T1000 (cell line): ENCODE measurements at regions not wholly inside any gene's neighbourhood (a gene's known extent, or its start where the extent isn't known, plus 50 kb on each side); places are given as distances from the start of the nearest gene placed in this dataset.

Experiments used
- DNase-seq: peaks from one replicate; lab custom pipeline; 2025; ENCODE audit warnings: mixed read lengths; lab: John Stamatoyannopoulos, UW

- no peak for DNase-seq
Measured at GRCh38 chr1:5812295-5812694, 179.9 kb downstream of the NPHP4 start.

- no peak for DNase-seq
Measured at GRCh38 chr1:5811419-5811818, 180.8 kb downstream of the NPHP4 start.

- DNase-seq, result no peak
Measured at GRCh38 chr1:5810553-5811270, 181.5 kb downstream of the NPHP4 start.

GRCh38 chr1:5810131-5810530 is 182.1 kb downstream of the NPHP4 start:
- DNase-seq, result no peak

DNA sequence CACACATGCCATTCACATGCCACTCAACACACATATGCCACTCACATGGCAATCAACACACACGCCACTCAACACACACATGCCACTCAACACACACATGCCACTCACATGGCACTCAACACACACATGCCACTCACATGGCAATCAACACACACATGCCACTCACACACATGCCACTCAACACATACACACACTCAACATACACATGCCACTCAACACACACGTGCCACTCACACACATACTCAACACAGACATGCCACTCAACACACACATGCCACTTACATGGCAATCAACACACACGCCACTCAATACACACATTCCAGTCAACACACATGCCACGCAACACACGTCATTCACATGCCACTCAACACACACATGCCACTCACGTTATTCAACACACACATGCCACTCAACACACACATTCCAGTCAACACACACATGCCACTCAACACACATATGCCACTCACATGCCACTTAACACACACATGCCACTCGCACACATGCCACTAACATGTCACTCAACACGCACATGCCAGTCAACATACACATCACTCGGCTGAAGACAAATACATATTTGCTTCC is 182.9 kb downstream of the NPHP4 start:
- no peak for DNase-seq

DNA sequence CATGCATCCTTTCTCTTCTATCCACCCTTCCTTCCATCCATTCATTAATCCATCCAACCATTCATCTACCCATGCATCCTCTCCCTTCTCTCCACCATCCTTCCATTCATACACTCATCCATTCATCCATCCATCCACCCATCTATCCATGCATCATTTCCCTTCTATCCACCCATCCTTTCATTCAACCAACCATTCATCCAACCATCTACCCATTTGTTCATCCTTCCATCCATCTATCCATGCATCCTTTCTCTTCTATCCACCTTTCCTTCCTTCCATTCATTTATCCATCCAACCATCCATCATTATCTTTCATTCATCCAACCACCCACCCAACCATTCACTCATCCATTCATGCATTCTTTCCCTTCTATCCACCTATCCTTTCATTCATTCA is 188.4 kb downstream of the NPHP4 start:
- no peak for DNase-seq

DNA sequence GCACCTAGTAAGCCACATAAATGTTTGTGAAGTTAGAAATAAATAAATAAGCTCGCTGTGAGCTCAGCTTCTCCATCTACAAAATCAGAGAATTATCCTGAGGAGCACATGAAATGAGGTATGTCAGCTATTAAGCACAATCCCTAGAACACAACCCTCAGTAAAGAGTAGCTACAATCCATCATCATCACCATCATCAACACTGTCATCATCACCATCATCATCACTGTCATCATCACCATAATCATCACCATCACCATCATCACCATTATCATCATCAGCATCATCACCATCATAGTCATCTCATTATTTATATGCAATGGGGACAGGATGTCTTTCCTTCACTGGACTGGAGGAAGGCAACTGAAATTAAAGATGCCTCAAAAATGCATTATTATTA is 189.6 kb downstream of the NPHP4 start:
- no peak for DNase-seq

DNA sequence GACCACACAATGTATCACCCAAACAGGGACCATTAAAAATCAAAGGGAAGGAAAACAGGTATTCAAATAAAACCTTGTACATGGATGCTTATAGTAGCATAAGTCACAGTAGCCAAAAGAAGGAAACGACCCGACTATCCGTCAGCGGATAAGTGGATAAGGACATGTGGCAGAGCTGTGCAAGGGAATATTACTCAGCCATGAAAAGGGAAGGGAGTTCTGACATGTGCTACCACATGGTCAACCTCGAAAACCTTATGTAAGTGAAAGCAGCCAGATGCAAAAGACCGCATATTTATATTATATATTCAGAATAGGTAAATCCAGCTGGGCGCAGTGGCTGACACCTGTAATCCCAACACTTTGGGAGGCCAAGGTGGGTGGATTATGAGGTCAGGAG is 193.3 kb downstream of the NPHP4 start:
- no peak for DNase-seq

DNA sequence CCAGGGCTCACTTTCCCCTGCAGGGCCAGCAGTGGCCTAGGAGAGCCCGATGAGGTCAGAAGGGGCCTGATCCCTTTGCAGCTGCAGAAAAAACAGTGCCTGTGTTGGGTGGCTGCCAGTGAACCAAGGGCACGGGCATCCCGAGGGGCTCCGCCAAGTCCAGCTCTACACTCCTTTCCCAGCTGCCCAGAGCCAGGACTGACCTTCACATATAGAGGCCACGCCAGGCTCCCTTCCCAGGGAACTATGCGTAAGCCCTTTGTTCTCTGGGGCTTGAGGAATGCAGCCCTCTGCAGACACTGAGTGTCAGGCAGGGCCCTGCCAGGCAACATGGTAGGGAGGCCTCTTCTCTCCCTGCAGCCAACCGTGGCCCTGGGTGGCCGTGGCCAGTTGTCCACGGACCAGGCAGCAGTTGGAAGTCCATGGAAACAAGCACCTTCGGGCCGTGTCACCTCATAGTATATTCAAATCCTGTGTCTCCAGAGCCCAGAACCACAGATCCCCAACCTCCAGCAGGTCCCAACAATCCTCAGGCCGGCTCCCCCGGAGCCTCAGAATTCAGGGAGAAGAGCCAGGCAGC is 194.0 kb downstream of the NPHP4 start:
- DNase-seq, result no peak

DNA sequence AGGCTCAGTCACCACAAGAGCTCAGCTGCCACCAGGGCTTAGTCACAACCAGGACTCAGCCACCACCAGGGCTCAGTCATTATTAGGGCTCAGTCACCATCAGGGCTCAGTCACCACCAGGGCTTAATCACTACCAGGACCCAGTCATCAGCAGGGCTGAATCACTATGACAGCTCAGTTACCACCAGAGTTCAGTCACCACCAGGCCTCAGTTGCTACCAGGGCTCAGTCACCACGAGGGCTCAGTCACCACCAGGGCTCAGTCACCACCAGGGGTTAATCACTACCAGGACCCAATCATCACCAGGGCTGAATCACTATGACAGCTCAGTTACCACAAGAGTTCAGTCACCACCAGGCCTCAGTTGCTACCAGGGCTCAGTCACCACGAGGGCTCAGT is 196.2 kb downstream of the NPHP4 start:
- no peak for DNase-seq

DNA sequence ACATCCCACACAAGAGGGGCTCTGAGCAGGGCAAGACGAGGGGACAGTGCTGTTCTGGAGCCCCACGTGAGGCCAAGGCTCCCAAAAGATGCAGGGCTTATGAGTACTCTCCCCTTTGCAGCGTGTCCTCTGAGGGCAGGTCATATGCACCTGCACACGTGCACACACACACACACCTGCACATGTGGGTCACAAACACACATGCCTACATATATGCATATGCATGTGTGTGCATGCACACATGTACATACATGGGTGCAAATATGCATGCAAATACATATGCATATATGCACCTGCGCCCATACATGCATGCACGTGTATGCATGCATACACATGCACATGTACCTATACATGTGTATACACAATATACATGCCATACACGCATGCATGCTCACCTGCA is 197.9 kb downstream of the NPHP4 start:
- no peak for DNase-seq

- DNase-seq, result no peak
Measured at GRCh38 chr1:5793516-5793915, 198.7 kb downstream of the NPHP4 start.

GRCh38 chr1:5781079-5781478 is 211.1 kb downstream of the NPHP4 start:
- no peak for DNase-seq

- no peak for DNase-seq
Measured at GRCh38 chr1:5780324-5780716, 211.9 kb downstream of the NPHP4 start.

DNA sequence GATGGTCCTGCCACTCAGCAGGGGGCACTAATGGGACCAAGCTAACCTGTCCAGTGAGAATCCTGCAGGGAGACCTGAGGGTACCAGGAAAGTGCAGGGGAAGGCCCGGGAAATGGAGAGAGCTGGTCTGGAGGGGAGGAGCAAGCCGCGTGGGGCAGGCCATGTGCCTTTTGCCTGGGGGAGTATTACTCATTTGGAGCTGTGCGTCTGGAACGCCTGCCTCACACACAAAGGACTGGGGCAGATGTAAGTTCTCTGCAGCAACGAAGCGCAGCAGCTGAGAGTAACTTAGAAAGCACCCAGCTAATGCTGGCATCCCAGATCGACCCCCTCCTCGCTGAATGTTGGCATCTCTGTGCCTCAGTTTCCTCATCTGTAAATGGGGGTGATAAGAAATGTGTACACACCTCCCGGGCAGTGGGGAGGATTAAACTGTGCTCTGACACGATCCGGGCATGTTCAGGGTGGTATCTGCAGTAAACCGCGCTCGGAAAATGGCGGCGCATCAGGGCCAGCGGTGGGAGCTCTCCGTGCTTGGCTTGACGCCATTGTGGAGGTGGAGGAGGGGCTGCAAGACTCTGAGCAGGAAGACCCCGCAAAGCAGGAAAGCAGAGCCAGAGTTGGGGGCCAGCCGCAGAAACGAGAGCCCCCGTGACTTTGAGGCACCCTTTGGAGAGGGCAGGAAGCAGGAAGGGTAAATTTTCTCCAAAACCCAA is 212.5 kb downstream of the NPHP4 start:
- no peak for DNase-seq

DNA sequence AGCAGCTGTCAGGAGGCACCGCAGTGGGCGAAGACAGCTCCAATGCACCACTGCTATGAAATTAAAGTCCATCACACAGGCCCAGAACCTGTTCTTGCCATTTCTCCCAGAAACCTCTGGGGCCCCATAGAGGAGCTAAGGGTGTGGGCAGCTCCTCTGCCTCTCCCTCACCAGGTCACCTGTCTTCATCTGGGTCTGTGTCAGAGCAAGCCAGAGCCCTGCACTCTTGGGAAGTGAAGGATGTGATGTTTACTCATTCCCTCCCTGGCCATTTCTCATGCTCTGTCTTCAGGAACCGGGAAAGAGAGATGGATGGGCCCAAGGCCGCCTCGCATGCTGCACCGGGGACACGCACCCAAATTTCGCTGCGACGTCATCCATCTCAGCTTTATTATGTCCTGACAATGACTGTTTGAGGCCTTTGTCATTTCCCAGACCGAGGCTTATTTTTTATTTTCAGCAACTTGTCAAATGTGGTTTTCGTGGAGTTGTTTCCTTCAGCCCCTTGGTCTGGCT is 216.1 kb downstream of the NPHP4 start:
- no peak for DNase-seq

DNA sequence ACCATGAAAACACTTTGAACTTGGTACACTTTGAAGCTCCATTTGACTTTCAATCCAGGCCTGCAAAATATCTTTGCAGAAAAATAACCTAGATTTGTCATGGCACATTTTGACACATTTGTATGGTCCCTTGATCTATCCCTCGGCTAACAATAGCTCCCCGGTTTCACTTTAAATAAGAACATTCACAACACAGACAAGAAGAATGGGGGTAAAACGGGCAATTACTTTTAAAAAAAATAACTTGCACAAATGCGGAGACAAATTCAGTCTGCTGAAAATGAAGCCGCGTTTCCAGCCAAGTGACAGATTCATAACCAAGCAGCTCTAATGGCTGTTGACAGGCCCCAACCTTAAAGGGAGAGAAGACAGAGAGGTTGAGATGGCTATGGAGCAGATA is 218.2 kb downstream of the NPHP4 start:
- DNase-seq, result no peak

- DNase-seq, result no peak
Measured at GRCh38 chr1:5771788-5772187, 220.4 kb downstream of the NPHP4 start.

- no peak for DNase-seq
Measured at GRCh38 chr1:5770981-5771765, 221.1 kb downstream of the NPHP4 start.

DNA sequence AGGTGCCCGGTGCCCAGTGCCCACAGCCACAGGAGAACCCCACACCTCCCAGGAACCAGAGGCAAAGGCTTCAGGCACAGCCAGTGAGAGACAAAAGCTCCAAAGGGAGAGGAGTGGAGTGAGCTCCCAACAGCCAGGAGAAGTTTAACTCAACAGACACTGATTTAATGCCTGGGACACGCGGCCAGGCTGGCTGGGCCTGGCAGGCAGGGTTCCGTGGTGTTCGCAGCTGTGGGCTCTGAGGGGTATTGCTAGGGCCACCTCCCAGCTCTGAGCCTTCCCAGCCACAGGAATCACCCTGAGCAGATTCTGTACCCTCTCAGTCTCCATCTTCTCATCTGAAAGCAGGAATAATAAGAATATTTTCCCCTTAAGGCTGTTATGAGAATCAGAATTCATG is 222.5 kb downstream of the NPHP4 start:
- DNase-seq, result no peak

DNA sequence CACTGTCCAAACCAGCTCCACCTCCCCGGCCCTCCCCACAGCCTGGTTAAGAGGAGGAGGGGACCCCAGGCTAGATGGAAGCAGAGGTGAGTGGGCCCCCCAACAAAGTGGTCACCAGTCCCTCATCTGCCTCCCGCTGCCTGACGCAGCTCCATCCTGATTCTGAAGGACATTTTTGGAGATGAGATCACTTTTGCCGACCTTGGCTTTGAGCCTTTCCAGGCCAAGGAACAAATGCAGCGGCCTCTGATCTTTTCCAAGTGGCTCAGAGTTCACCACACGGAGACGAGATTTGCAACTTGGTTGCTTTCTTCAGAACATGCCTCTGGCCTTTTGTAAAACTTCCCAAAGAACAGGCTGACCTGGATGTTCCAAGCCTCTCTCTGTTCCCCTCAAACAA is 223.1 kb downstream of the NPHP4 start:
- DNase-seq, result no peak

DNA sequence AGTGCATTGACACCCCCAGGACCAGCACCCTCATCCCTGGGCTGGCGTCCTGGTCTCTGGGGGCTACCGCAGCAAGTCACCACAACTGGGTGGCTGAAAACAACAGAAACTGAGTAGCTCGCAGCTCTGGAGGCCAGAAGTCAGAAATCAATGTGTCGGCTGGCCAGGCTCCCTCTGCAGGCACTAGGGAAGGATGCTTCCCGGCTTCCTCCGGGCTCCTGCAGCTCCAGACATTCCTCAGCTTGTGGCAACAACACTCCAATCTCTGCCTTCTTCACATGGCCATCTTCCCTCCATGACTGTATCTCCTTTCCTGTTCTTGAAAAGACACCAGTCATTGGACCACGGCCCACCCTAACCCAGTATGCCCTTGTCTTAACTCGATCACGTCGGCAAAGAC is 224.2 kb downstream of the NPHP4 start:
- no peak for DNase-seq
